Smooth muscle cell (in vitro differentiated cells): ENCODE measurements at regions not wholly inside any gene's neighbourhood (a gene's known extent, or its start where the extent isn't known, plus 50 kb on each side); places are given as distances from the start of the nearest gene placed in this dataset.
A peak's percentile ranks its signal among the peaks of the same experiment; 100 is the strongest.

Experiments
- DNase-seq: peaks from one replicate; lab custom pipeline; 2025; ENCODE audit not compliant: unreplicated experiment; lab: John Stamatoyannopoulos, UW
- H2AFZ ChIP-seq: fragments of 200-600 bp; sonication (generic); 2 replicates; pipeline ENCODE4 v1.6.0; 2016; ENCODE audit warnings: antibody characterized with exemption, low read depth, mild to moderate bottlenecking
- H3F3A ChIP-seq: fragments of 200-600 bp; sonication (generic); 2 replicates; pipeline ENCODE4 v1.6.0; 2017; ENCODE audit warnings: antibody characterized with exemption, low read depth
- H3K27ac ChIP-seq: fragments of 200-600 bp; sonication (generic); 2 replicates; pipeline ENCODE4 v1.5.1; 2016; ENCODE audit warnings: low read depth, mild to moderate bottlenecking
- H3K27me3 ChIP-seq: fragments of 200-600 bp; sonication (generic); 2 replicates; pipeline ENCODE4 v1.6.1; 2016; ENCODE audit warnings: low read depth, mild to moderate bottlenecking
- H3K36me3 ChIP-seq: fragments of 200-600 bp; sonication (generic); 2 replicates; pipeline ENCODE4 v1.5.1; 2016; ENCODE audit warnings: low read depth
- H3K4me1 ChIP-seq: fragments of 200-600 bp; sonication (generic); 2 replicates; pipeline ENCODE4 v1.5.1; 2016; ENCODE audit warnings: low read depth
- H3K4me2 ChIP-seq: fragments of 200-600 bp; sonication (generic); 2 replicates; pipeline ENCODE4 v1.6.0; 2016; ENCODE audit warnings: mild to moderate bottlenecking
- H3K4me3 ChIP-seq: fragments of 200-600 bp; sonication (generic); 2 replicates; pipeline ENCODE4 v1.5.1; 2016; ENCODE audit warnings: mild to moderate bottlenecking
- H3K79me2 ChIP-seq: fragments of 200-600 bp; sonication (generic); 2 replicates; pipeline ENCODE4 v1.6.0; 2016; ENCODE audit warnings: low read depth, mild to moderate bottlenecking
- H3K9ac ChIP-seq: fragments of 200-600 bp; sonication (generic); 2 replicates; pipeline ENCODE4 v1.6.0; 2016; ENCODE audit warnings: low read depth
- H3K9me3 ChIP-seq: fragments of 200-600 bp; sonication (generic); replicated peaks from 2 replicates; pipeline ENCODE4 v1.5.1; 2016; ENCODE audit warnings: low read depth
- H4K20me1 ChIP-seq: fragments of 200-600 bp; sonication (generic); 2 replicates; pipeline ENCODE4 v1.6.0; 2016; ENCODE audit warnings: low read depth
- WGBS: methylation state at CpG from one replicate; pipeline ENCODE4 v1.1.7; 2016; ENCODE audit warnings: low lambda C conversion rate; 5-methylcytosine and 5-hydroxymethylcytosine counted together
- TF ChIP-seq, protein P1 (sequence below): fragments of 200-600 bp; sonication (generic); IDR thresholded peaks from 2 replicates; pipeline ENCODE4 v1.5.1; 2017; ENCODE audit warnings: borderline replicate concordance, mild to moderate bottlenecking, antibody characterized with exemption; ENCODE audit not compliant: insufficient read depth, poor library complexity, severe bottlenecking

- Histone ChIP-seq H2AFZ (no peak overlapping the region), H3K27me3 (no peaks in the 10 kb centered on the region), H3K4me2 (peak overlapping the region; percentile 58), H3K36me3 (no peaks in the 10 kb centered on the region), H3K79me2 (no peaks in the 10 kb centered on the region), H3K9ac (peak overlapping the region; percentile 89), H3F3A (peaks cover 12% of the 10 kb centered on the region), H3K27ac (peak overlapping the region; percentile 93), H3K9me3 (no peaks in the 10 kb centered on the region), H3K4me1 (peaks cover 19% of the 10 kb centered on the region), H4K20me1 (no peaks in the 10 kb centered on the region), H3K4me3 (no peak overlapping the region)
- 84% methylated on average over 2 of the region's 2 CpGs for WGBS
- TF ChIP-seq, protein P1, sequence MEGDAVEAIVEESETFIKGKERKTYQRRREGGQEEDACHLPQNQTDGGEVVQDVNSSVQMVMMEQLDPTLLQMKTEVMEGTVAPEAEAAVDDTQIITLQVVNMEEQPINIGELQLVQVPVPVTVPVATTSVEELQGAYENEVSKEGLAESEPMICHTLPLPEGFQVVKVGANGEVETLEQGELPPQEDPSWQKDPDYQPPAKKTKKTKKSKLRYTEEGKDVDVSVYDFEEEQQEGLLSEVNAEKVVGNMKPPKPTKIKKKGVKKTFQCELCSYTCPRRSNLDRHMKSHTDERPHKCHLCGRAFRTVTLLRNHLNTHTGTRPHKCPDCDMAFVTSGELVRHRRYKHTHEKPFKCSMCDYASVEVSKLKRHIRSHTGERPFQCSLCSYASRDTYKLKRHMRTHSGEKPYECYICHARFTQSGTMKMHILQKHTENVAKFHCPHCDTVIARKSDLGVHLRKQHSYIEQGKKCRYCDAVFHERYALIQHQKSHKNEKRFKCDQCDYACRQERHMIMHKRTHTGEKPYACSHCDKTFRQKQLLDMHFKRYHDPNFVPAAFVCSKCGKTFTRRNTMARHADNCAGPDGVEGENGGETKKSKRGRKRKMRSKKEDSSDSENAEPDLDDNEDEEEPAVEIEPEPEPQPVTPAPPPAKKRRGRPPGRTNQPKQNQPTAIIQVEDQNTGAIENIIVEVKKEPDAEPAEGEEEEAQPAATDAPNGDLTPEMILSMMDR, result no peak
- no peak for DNase-seq
Measured at GRCh38 chr1:81702079-81702715, 98.5 kb upstream of the ADGRL2 start.

- Histone ChIP-seq H2AFZ (no peak overlapping the region), H4K20me1 (no peaks in the 10 kb centered on the region), H3K36me3 (no peaks in the 10 kb centered on the region), H3K4me1 (peaks cover 14% of the 10 kb centered on the region), H3K27me3 (no peaks in the 10 kb centered on the region), H3K79me2 (no peaks in the 10 kb centered on the region), H3F3A (peaks cover 4% of the 10 kb centered on the region), H3K27ac (peak overlapping the region; percentile 93), H3K4me2 (peak overlapping the region; percentile 58), H3K9me3 (no peaks in the 10 kb centered on the region), H3K4me3 (peak overlapping the region; percentile 43), H3K9ac (peak overlapping the region; percentile 89)
- 65% methylated on average over 7 of the region's 7 CpGs for WGBS
- DNase-seq, result no peak
- TF ChIP-seq, protein P1, result no peak
Measured at GRCh38 chr1:81700728-81701470, 99.8 kb upstream of the ADGRL2 start.

- peak overlapping the region; percentile 93 for H3K27ac ChIP-seq
- no peaks in the 10 kb centered on the region for H3K36me3 ChIP-seq
- TF ChIP-seq, protein P1, result no peak
- no peaks in the 10 kb centered on the region for H3K9me3 ChIP-seq
- H3K4me2 ChIP-seq, result peak overlapping the region; percentile 58
- H3K79me2 ChIP-seq, result no peaks in the 10 kb centered on the region
- H3K27me3 ChIP-seq, result no peaks in the 10 kb centered on the region
- 31% methylated on average over 4 of the region's 4 CpGs for WGBS
- peak overlapping the region; percentile 89 for H3K9ac ChIP-seq
- no peak for DNase-seq
- peak overlapping the region; percentile 14 for H2AFZ ChIP-seq
- no peaks in the 10 kb centered on the region for H4K20me1 ChIP-seq
- peaks cover 14% of the 10 kb centered on the region for H3K4me1 ChIP-seq
- H3F3A ChIP-seq, result peaks cover 3% of the 10 kb centered on the region
- peak overlapping the region; percentile 43 for H3K4me3 ChIP-seq
Measured at GRCh38 chr1:81699234-81699633, 101.5 kb upstream of the ADGRL2 start.
